ENCODE measurements at regions not wholly inside any gene's neighbourhood (a gene's known extent, or its start where the extent isn't known, plus 50 kb on each side); places are given as distances from the start of the nearest gene placed in this dataset.

GRCh38 chr21:32861866-32862265, 90.3 kb upstream of the PAXBP1 start:
- TF ChIP-seq POLR2AphosphoS5 (IDR thresholded peaks at IDR 0.05; ENCODE audit: low read depth, low read length), result no peak
- no peak for TF ChIP-seq SIN3A (IDR thresholded peaks at IDR 0.05; ENCODE audit: borderline replicate concordance, insufficient read depth, low read depth, low read length)
- TF ChIP-seq CTCF (IDR thresholded peaks at IDR 0.05), result no peak
- TF ChIP-seq REST (IDR thresholded peaks at IDR 0.05; ENCODE audit: insufficient read depth in 1 of 2, low read depth in 2 of 2, low read length in 1 of 2), result no peak
- TF ChIP-seq TCF7L2 (IDR thresholded peaks at IDR 0.05; ENCODE audit: low read depth, low read length), result no peak
- Histone ChIP-seq H3K27me3 (ENCODE audit: control insufficient read depth, insufficient read depth, low read length) (peaks cover 5% of the 10 kb centered on the region; the same call in 1 of the 2 replicates), H3K36me3 (ENCODE audit: control insufficient read depth, insufficient read depth, low read length) (no peaks in the 10 kb centered on the region), H3K4me3 (ENCODE audit: low read depth in 2 of 2, low read length in 2 of 2) (no peak overlapping the region), H3K4me1 (ENCODE audit: control insufficient read depth, insufficient read depth, low read length) (no peaks in the 10 kb centered on the region), H3K27ac (ENCODE audit: low read length) (no peak overlapping the region), H3K9me3 (ENCODE audit: control insufficient read depth, insufficient read depth, low read depth, low read length) (no peaks in the 10 kb centered on the region)
- in situ Hi-C loops (cut with HindIII; ENCODE audit: low pct_unique_long_range_greater_than_20kb, low sequenced_read_pairs), result no loop called here
- ATAC-seq, result no peak
- CTCF ChIA-PET, result no interaction called here
- POLR2A ChIA-PET, result no interaction called here
- no peak for DNase-seq (ENCODE audit: low read depth, low spot score)
- intact Hi-C loops (cut with micrococcal nuclease; ENCODE audit: unreplicated experiment), result no loop called here
- no TSS peak for BruUV-seq (replicated peaks)

- ATAC-seq (no peak), DNase-seq (ENCODE audit: low read depth, low spot score) (no peak)
- POLR2A ChIA-PET, result no interaction called here
- Histone ChIP-seq H3K4me3 (ENCODE audit: low read depth in 2 of 2, low read length in 2 of 2) (no peak overlapping the region), H3K36me3 (ENCODE audit: control insufficient read depth, insufficient read depth, low read length) (no peaks in the 10 kb centered on the region), H3K4me1 (ENCODE audit: control insufficient read depth, insufficient read depth, low read length) (no peaks in the 10 kb centered on the region; the same call in 1 of the 2 replicates), H3K27ac (ENCODE audit: low read length) (no peak overlapping the region), H3K27me3 (ENCODE audit: control insufficient read depth, insufficient read depth, low read length) (peaks cover 5% of the 10 kb centered on the region; the same call in 1 of the 2 replicates), H3K9me3 (ENCODE audit: control insufficient read depth, insufficient read depth, low read depth, low read length) (no peaks in the 10 kb centered on the region)
- CTCF ChIA-PET, result no interaction called here
- intact Hi-C loops (cut with micrococcal nuclease; ENCODE audit: unreplicated experiment), result no loop called here
- TF ChIP-seq CTCF (IDR thresholded peaks at IDR 0.05) (no peak), POLR2AphosphoS5 (IDR thresholded peaks at IDR 0.05; ENCODE audit: low read depth, low read length) (no peak), REST (IDR thresholded peaks at IDR 0.05; ENCODE audit: insufficient read depth in 1 of 2, low read depth in 2 of 2, low read length in 1 of 2) (no peak), SIN3A (IDR thresholded peaks at IDR 0.05; ENCODE audit: borderline replicate concordance, insufficient read depth, low read depth, low read length) (no peak), TCF7L2 (IDR thresholded peaks at IDR 0.05; ENCODE audit: low read depth, low read length) (no peak)
- BruUV-seq (replicated peaks), result no TSS peak
- in situ Hi-C loops (cut with HindIII; ENCODE audit: low pct_unique_long_range_greater_than_20kb, low sequenced_read_pairs), result no loop called here
Observed at GRCh38 chr21:32867597-32867996, 96.0 kb upstream of the PAXBP1 start.

All from Panc1 (cell line).